Testis (tissue), 2 donors: ENCODE measurements at regions not wholly inside any gene's neighbourhood (a gene's known extent, or its start where the extent isn't known, plus 50 kb on each side); places are given as distances from the start of the nearest gene placed in this dataset.
A peak's percentile ranks its signal among the peaks of the same experiment; 100 is the strongest.

Experiments used
- DNase-seq: peaks from one replicate; pipeline ENCODE4 v3.0.0-alpha.2; 2019
- H3K27ac ChIP-seq, 2 donors: fragments of 200-600 bp; sonication (generic); one replicate each; pipeline ENCODE4 v1.5.1; 2019
- H3K27me3 ChIP-seq: fragments of 200-600 bp; sonication (generic); one replicate; pipeline ENCODE4 v1.5.1; 2019
- H3K36me3 ChIP-seq: fragments of 200-600 bp; sonication (generic); one replicate; pipeline ENCODE4 v1.5.1; 2017; ENCODE audit warnings: low read depth; ENCODE audit errors: missing control alignments
- H3K4me1 ChIP-seq: fragments of 200-600 bp; sonication (generic); one replicate; pipeline ENCODE4 v1.5.1; 2019
- H3K4me3 ChIP-seq, 2 donors: fragments of 200-600 bp; sonication (generic); one replicate each; pipeline ENCODE4 v1.5.1; 2017 to 2019
- H3K9me3 ChIP-seq: fragments of 200-600 bp; sonication (generic); one replicate; pipeline ENCODE4 v1.5.1; 2017
- CTCF ChIP-seq, 3 experiments: fragments of 450-650 bp in 2 of 3; fragments of 200-600 bp in 1 of 3; sonication (generic) in 1 of 3; IDR thresholded peaks; one replicate each; pipeline ENCODE4 v1.5.1; 2016 to 2019; ENCODE audit warnings: antibody characterized with exemption in 3 of 3, mild to moderate bottlenecking in 2 of 3, moderate library complexity in 1 of 3
- POLR2A ChIP-seq: fragments of 450-650 bp; IDR thresholded peaks from one replicate; pipeline ENCODE4 v1.6.1; 2017; ENCODE audit warnings: antibody characterized with exemption, mild to moderate bottlenecking, moderate library complexity
- whole genome bisulfite sequencing, 2 donors: methylation state at CpG; one replicate each; pipeline ENCODE4 v1.1.5; 2018; 5-methylcytosine and 5-hydroxymethylcytosine counted together
- intact Hi-C: fragments of 100-400 bp; cut with DNase I; formaldehyde crosslinking; loops from one replicate; pipeline ENCODE4 v1.15.1; 2023; ENCODE audit warnings: low total_unique reads

- Histone ChIP-seq H3K27me3 (no peaks in the 10 kb centered on the region), H3K4me3 (no peak overlapping the region), H3K4me1 (no peaks in the 10 kb centered on the region), H3K27ac (no peak overlapping the region), H3K9me3 (no peaks in the 10 kb centered on the region), H3K36me3 (no peaks in the 10 kb centered on the region)
- DNase-seq: no peak
- WGBS, 2 donors: 89 to 94% methylated on average over 1 of the region's 1 CpG
- intact Hi-C loops: no loop called here
- TF ChIP-seq CTCF (IDR thresholded peaks at IDR 0.05) (no peak), POLR2A (no peak)
Measured at GRCh38 chr17:71434716-71435115, 686.1 kb upstream of the SOX9 start.

DNA sequence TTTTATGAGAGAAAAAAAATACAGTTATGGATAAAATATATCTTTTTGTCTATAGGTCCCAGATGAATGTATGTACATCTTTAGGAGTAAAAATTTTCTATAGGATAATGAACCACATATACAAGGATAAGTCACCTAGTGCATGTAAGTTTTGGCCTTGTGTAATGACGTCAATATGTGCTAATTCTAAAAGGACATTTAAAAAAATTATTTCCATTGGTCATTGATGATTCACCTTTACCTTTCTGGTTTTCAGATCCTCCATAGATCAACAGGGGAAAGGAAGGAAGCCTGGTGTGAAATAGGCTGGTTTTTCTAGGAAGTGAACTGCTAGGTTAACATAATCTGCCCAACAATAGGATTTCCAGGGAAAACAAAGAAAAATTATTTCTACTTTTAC lies 684.3 kb upstream of the SOX9 start:
- Histone ChIP-seq H3K27ac (no peak overlapping the region), H3K4me3 (no peak overlapping the region), H3K4me1 (no peaks in the 10 kb centered on the region), H3K9me3 (no peaks in the 10 kb centered on the region), H3K27me3 (no peaks in the 10 kb centered on the region), H3K36me3 (no peaks in the 10 kb centered on the region)
- no peak for DNase-seq
- intact Hi-C loops: no loop called here
- WGBS, 2 donors: 88 to 93% methylated on average over 1 of the region's 1 CpG
- TF ChIP-seq POLR2A (no peak), CTCF (IDR thresholded peaks at IDR 0.05) (no peak)

DNA sequence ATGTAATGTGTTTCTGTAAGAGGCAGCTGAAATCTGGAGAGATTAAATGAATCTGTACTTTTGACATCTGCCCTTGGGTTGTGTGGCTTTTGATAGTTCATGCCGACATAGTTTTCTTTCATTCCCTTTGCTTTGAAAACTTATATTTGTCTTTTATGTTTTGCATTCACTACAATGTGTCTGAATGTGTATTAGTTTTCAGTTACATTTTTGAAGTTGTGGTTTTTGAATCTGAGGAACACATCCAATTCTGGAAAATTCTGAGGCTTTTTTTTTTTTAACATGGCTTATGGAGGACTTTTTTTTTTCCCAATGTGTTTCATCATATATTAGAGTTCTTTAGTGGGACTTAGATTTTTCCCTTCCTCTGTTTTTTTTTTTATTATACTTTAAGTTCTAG lies 683.7 kb upstream of the SOX9 start:
- Histone ChIP-seq H3K4me3 (no peak overlapping the region), H3K27me3 (no peaks in the 10 kb centered on the region), H3K9me3 (no peaks in the 10 kb centered on the region), H3K36me3 (no peaks in the 10 kb centered on the region), H3K4me1 (no peaks in the 10 kb centered on the region), H3K27ac (no peak overlapping the region)
- intact Hi-C loops: no loop called here
- no peak for DNase-seq
- TF ChIP-seq POLR2A: no peak
- TF ChIP-seq CTCF (IDR thresholded peaks at IDR 0.05): no peak
- 81 to 84% methylated on average over 1 of the region's 1 CpG for WGBS, 2 donors

DNA sequence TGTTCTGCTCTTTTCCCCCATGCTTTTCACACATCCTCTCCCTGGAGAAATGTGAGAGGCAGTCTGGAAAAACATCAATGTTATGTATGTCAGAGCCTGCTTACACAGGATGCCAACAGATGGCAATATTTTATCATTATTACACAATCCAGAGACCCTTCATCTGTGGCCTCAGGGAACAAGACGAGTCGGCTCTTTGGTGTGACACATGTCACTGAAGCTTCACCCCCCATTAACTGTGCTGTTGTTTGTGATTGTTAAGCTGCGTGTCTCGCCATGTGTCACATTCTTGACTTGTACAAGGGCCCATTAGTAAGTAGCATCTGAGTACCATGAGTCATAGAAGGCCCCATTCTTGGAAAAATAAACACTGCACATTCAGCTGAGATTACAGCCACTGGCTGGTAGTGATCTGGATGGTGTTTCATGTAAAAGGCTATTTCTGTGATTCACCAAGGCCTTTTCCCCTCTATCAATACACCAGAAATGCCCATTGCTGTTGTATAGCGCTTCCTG lies 682.1 kb upstream of the SOX9 start:
- no peak for TF ChIP-seq POLR2A
- TF ChIP-seq CTCF (IDR thresholded peaks at IDR 0.05): no peak
- H3K4me1 ChIP-seq: no peaks in the 10 kb centered on the region
- no peaks in the 10 kb centered on the region for H3K36me3 ChIP-seq
- intact Hi-C loops: no loop called here
- H3K4me3 ChIP-seq: no peak overlapping the region
- H3K9me3 ChIP-seq: no peaks in the 10 kb centered on the region
- no peak for DNase-seq
- H3K27ac ChIP-seq: no peak overlapping the region
- H3K27me3 ChIP-seq: no peaks in the 10 kb centered on the region
- whole genome bisulfite sequencing, 2 donors: 65 to 75% methylated on average over 5 of the region's 5 CpGs

DNA sequence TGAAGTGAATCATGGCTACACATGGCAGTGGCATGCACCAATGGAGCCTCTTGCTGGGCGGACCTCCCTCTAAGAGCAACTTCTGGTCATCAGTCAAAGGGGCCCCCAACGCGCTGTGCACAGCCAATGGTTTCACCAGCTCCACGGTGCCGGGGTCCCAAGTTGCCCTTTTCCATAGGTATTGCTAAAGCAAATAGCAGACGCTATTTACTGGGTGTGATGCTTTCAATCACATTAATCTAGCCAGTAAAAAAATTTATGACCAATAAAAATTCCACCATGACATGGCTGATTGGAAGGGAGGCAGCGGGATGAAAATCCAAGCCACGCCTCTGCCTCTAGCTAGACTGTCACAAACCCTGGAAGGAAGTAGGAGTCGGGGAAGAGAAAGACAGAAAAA lies 680.3 kb upstream of the SOX9 start:
- no peak overlapping the region for H3K27ac ChIP-seq
- intact Hi-C loops: no loop called here
- H3K27me3 ChIP-seq: no peaks in the 10 kb centered on the region
- TF ChIP-seq CTCF (IDR thresholded peaks at IDR 0.05) (no peak), POLR2A (no peak)
- H3K36me3 ChIP-seq: no peaks in the 10 kb centered on the region
- 48 to 60% methylated on average over 8 to 9 of the region's 9 CpGs for WGBS, 2 donors
- no peaks in the 10 kb centered on the region for H3K9me3 ChIP-seq
- H3K4me3 ChIP-seq: no peak overlapping the region
- peak; percentile 14 for DNase-seq
- no peaks in the 10 kb centered on the region for H3K4me1 ChIP-seq
